HG02642 (cell line): ENCODE measurements at regions not wholly inside any gene's neighbourhood (a gene's known extent, or its start where the extent isn't known, plus 50 kb on each side); places are given as distances from the start of the nearest gene placed in this dataset.
"Not testable (repeated sequence)": the region's sequence is repeated elsewhere in the genome, so short reads cannot be mapped to it uniquely, and the experiment has no call there.

Experiments used
- ATAC-seq: cut with Tn5 transposase; IDR thresholded peaks from one replicate; pipeline ENCODE4 v1.9.1; 2021; ENCODE audit warnings: mild to moderate bottlenecking; ENCODE audit not compliant: unreplicated experiment, poor library complexity

GRCh38 chr17:64732336-64733006, 70.4 kb upstream of the SMURF2 start:
- no peak for ATAC-seq

GRCh38 chr17:64730023-64730422, 67.9 kb upstream of the SMURF2 start:
- ATAC-seq, result not testable (repeated sequence)

GRCh38 chr17:64729201-64729600, 67.1 kb upstream of the SMURF2 start:
- no peak for ATAC-seq

- ATAC-seq, result no peak
Observed at GRCh38 chr17:64728041-64728695, 66.1 kb upstream of the SMURF2 start.

GRCh38 chr17:64726025-64726424, 63.9 kb upstream of the SMURF2 start:
- not testable (repeated sequence) for ATAC-seq

- not testable (repeated sequence) for ATAC-seq
Observed at GRCh38 chr17:64724246-64724645, 62.1 kb upstream of the SMURF2 start.

GRCh38 chr17:64723781-64724180, 61.7 kb upstream of the SMURF2 start:
- ATAC-seq, result no peak

- not testable (repeated sequence) for ATAC-seq
Observed at GRCh38 chr17:64721556-64721955, 59.4 kb upstream of the SMURF2 start.

- ATAC-seq, result not testable (repeated sequence)
Observed at GRCh38 chr17:64720253-64720652, 58.1 kb upstream of the SMURF2 start.

GRCh38 chr17:64719517-64719916, 57.4 kb upstream of the SMURF2 start:
- ATAC-seq, result not testable (repeated sequence)

GRCh38 chr17:64718816-64719215, 56.7 kb upstream of the SMURF2 start:
- ATAC-seq, result not testable (repeated sequence)

GRCh38 chr17:64718058-64718457, 56.0 kb upstream of the SMURF2 start:
- ATAC-seq, result no peak

- not testable (repeated sequence) for ATAC-seq
Observed at GRCh38 chr17:64716496-64716895, 54.4 kb upstream of the SMURF2 start.

- not testable (repeated sequence) for ATAC-seq
Observed at GRCh38 chr17:64713786-64714185, 51.7 kb upstream of the SMURF2 start.

GRCh38 chr17:64712557-64713351, 50.6 kb upstream of the SMURF2 start:
- ATAC-seq, result not testable (repeated sequence)
